ENCODE measurements at regions not wholly inside any gene's neighbourhood (a gene's known extent, or its start where the extent isn't known, plus 50 kb on each side); places are given as distances from the start of the nearest gene placed in this dataset.

DNA sequence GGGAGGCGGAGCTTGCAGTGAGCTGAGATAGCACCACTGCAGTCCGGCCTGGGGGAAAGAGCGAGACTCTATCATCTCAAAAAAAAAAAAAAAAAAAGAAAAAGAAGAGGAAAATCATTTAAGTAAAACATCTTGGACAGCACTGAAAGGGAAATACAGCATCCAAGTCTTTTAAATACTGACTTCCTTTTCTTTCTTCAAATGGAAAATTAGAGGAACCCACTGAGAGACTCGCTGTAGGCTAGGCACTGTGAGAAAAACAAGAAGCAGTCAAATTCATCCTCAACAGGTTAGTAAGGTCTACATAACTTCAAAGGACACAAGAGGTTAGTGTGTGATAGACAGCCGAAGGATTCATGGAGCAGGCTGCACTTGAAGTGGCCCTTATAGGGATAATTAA, 243.7 kb downstream of the BLID start:
- ChIA-PET CTCF (ENCODE audit: low intra/inter-chr PET ratio, low total read pairs) (no interaction called here), POLR2A (no interaction called here)
- TF ChIP-seq JDP2 (CRISPR knock-in tag; IDR thresholded peaks at IDR 0.05; ENCODE audit: borderline replicate concordance), result no peak
- no peak for TF ChIP-seq RBM39 (IDR thresholded peaks at IDR 0.05; ENCODE audit: low read depth, low read length, poor library complexity, severe bottlenecking)
- no peak for TF ChIP-seq ZNF792 (CRISPR knock-in tag; IDR thresholded peaks at IDR 0.05)
- no peak for TF ChIP-seq DPF2 (CRISPR knock-in tag; IDR thresholded peaks at IDR 0.05; ENCODE audit: borderline replicate concordance, low read depth)
- no peak for TF ChIP-seq ZFP62 (CRISPR knock-in tag; IDR thresholded peaks at IDR 0.05)
- TF ChIP-seq ZNF326 (CRISPR knock-in tag; IDR thresholded peaks at IDR 0.05; ENCODE audit: borderline replicate concordance), result no peak
- TF ChIP-seq ZBTB3 (CRISPR knock-in tag; IDR thresholded peaks at IDR 0.05; ENCODE audit: borderline replicate concordance, low read depth), result no peak
- TF ChIP-seq, protein P1, sequence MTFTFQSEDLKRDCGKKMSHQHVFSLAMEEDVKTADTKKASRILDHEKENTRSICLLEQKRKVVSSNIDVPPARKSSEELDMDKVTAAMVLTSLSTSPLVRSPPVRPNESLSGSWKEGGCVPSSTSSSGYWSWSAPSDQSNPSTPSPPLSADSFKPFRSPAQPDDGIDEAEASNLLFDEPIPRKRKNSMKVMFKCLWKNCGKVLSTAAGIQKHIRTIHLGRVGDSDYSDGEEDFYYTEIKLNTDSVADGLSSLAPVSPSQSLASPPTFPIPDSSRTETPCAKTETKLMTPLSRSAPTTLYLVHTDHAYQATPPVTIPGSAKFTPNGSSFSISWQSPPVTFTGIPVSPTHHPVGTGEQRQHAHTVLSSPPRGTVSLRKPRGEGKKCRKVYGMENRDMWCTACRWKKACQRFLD (CRISPR knock-in tag; IDR thresholded peaks at IDR 0.05; ENCODE audit: borderline replicate concordance), result no peak
- TF ChIP-seq, protein P2, sequence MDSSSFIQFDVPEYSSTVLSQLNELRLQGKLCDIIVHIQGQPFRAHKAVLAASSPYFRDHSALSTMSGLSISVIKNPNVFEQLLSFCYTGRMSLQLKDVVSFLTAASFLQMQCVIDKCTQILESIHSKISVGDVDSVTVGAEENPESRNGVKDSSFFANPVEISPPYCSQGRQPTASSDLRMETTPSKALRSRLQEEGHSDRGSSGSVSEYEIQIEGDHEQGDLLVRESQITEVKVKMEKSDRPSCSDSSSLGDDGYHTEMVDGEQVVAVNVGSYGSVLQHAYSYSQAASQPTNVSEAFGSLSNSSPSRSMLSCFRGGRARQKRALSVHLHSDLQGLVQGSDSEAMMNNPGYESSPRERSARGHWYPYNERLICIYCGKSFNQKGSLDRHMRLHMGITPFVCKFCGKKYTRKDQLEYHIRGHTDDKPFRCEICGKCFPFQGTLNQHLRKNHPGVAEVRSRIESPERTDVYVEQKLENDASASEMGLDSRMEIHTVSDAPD (CRISPR knock-in tag; IDR thresholded peaks at IDR 0.05), result no peak
- TF ChIP-seq GTF3A (CRISPR knock-in tag; conservative IDR thresholded peaks at IDR 0.05), result no peak
- TF ChIP-seq PHF20 (CRISPR knock-in tag; IDR thresholded peaks at IDR 0.05), result no peak
- TF ChIP-seq, protein P3, sequence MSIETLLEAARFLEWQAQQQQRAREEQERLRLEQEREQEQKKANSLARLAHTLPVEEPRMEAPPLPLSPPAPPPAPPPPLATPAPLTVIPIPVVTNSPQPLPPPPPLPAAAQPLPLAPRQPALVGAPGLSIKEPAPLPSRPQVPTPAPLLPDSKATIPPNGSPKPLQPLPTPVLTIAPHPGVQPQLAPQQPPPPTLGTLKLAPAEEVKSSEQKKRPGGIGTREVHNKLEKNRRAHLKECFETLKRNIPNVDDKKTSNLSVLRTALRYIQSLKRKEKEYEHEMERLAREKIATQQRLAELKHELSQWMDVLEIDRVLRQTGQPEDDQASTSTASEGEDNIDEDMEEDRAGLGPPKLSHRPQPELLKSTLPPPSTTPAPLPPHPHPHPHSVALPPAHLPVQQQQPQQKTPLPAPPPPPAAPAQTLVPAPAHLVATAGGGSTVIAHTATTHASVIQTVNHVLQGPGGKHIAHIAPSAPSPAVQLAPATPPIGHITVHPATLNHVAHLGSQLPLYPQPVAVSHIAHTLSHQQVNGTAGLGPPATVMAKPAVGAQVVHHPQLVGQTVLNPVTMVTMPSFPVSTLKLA (IDR thresholded peaks at IDR 0.05), result no peak
- no peak for TF ChIP-seq ZNF263 (CRISPR knock-in tag; IDR thresholded peaks at IDR 0.05)
- TF ChIP-seq, protein P4, sequence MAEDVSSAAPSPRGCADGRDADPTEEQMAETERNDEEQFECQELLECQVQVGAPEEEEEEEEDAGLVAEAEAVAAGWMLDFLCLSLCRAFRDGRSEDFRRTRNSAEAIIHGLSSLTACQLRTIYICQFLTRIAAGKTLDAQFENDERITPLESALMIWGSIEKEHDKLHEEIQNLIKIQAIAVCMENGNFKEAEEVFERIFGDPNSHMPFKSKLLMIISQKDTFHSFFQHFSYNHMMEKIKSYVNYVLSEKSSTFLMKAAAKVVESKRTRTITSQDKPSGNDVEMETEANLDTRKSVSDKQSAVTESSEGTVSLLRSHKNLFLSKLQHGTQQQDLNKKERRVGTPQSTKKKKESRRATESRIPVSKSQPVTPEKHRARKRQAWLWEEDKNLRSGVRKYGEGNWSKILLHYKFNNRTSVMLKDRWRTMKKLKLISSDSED (CRISPR knock-in tag; IDR thresholded peaks at IDR 0.05), result no peak
- TF ChIP-seq KLF9 (CRISPR knock-in tag; IDR thresholded peaks at IDR 0.05; ENCODE audit: low read depth), result no peak
- TF ChIP-seq NCOA1 (CRISPR knock-in tag; IDR thresholded peaks at IDR 0.05), result no peak
- intact Hi-C loops (cut with micrococcal nuclease; ENCODE audit: unreplicated experiment) (loop anchor here (10.0 kb wide), 1 partner anchor 232 kb away; no protein-coding TSS in a partner anchor), in situ Hi-C loops (cut with HindIII; ENCODE audit: extremely low pct_ligation_motif_present, low pct_unique_long_range_greater_than_20kb) (no loop called here)
- DNase-seq (ENCODE audit: low spot score) (no peak), FAIRE-seq (no peak), ATAC-seq (no peak)
- Histone ChIP-seq H4K20me1 (ENCODE audit: insufficient read depth, low read length) (no peaks in the 10 kb centered on the region), H3K27me3 (ENCODE audit: control insufficient read depth in 1 of 2, insufficient read depth in 2 of 2, low read length in 2 of 2) (no peaks in the 10 kb centered on the region), H3K36me3 (replicated peaks in 1 of 2; ENCODE audit: control insufficient read depth in 1 of 2, insufficient read depth in 2 of 2, low read length in 2 of 2) (no peaks in the 10 kb centered on the region), H3K4me1 (ENCODE audit: insufficient read depth, low read length) (peaks cover 14% of the 10 kb centered on the region), H3K27ac (ENCODE audit: extremely low read length, insufficient read depth, low read length) (no peak overlapping the region), H3K9ac (ENCODE audit: insufficient read depth, low read depth, low read length) (no peak overlapping the region), H2AFZ (ENCODE audit: low read length) (no peak overlapping the region), H3K4me3 (replicated peaks in 1 of 3; ENCODE audit: insufficient read depth in 1 of 3, low read depth in 2 of 3, low read length in 3 of 3) (no peak overlapping the region), H3K79me2 (ENCODE audit: insufficient read depth, low read length) (no peaks in the 10 kb centered on the region), H3K4me2 (ENCODE audit: low read depth, low read length) (no peak overlapping the region), H3K9me3 (ENCODE audit: low read length) (no peaks in the 10 kb centered on the region)
- no TSS peak for BruUV-seq (replicated peaks)
- 72% methylated on average over 5 of the region's 5 CpGs for WGBS (ENCODE audit: low lambda C conversion rate)

Measured in HepG2 (cell line).